ENCODE measurements at regions not wholly inside any gene's neighbourhood (a gene's known extent, or its start where the extent isn't known, plus 50 kb on each side); places are given as distances from the start of the nearest gene placed in this dataset.

DNA sequence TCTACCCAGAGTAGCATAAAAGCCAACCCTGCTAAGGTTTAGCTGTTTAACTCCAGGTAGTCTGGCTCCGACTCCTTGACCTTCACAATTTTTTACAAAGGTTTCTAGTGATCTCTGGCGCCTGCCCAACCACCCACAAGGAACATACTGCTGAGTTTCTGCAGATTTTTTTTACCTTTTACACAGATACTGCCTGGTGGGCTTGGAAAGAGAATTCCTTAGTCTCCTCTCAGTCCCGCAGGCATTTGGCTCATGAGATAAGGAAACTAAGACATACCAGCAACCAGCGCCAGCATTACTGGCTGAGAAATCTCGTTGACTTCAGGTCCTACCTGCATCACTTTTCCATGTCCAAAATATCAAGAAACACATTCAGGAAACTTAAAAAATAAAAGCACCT, 51.1 kb upstream of the LYZL1 start:
- Histone ChIP-seq H4K20me1 (ENCODE audit: insufficient read depth) (no peaks in the 10 kb centered on the region), H3K27ac (no peak overlapping the region), H3K9ac (no peak overlapping the region), H3K36me3 (ENCODE audit: insufficient read depth) (no peaks in the 10 kb centered on the region), H3K27me3 (ENCODE audit: insufficient read depth, low read depth) (no peaks in the 10 kb centered on the region), H3K79me2 (ENCODE audit: insufficient read depth, low read depth) (no peaks in the 10 kb centered on the region), H3K4me2 (no peak overlapping the region), H3K4me3 (IDR thresholded peaks at IDR 0.05; ENCODE audit: insufficient read depth, low read depth, low read length) (no peak overlapping the region), H2AFZ (ENCODE audit: low read depth) (no peak overlapping the region), H3K4me1 (ENCODE audit: low read depth, poor library complexity, severe bottlenecking) (no peaks in the 10 kb centered on the region)
- TF ChIP-seq, protein P1, sequence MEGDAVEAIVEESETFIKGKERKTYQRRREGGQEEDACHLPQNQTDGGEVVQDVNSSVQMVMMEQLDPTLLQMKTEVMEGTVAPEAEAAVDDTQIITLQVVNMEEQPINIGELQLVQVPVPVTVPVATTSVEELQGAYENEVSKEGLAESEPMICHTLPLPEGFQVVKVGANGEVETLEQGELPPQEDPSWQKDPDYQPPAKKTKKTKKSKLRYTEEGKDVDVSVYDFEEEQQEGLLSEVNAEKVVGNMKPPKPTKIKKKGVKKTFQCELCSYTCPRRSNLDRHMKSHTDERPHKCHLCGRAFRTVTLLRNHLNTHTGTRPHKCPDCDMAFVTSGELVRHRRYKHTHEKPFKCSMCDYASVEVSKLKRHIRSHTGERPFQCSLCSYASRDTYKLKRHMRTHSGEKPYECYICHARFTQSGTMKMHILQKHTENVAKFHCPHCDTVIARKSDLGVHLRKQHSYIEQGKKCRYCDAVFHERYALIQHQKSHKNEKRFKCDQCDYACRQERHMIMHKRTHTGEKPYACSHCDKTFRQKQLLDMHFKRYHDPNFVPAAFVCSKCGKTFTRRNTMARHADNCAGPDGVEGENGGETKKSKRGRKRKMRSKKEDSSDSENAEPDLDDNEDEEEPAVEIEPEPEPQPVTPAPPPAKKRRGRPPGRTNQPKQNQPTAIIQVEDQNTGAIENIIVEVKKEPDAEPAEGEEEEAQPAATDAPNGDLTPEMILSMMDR (conservative IDR thresholded peaks at IDR 0.05; ENCODE audit: low read depth, low read length) = no peak

DNA sequence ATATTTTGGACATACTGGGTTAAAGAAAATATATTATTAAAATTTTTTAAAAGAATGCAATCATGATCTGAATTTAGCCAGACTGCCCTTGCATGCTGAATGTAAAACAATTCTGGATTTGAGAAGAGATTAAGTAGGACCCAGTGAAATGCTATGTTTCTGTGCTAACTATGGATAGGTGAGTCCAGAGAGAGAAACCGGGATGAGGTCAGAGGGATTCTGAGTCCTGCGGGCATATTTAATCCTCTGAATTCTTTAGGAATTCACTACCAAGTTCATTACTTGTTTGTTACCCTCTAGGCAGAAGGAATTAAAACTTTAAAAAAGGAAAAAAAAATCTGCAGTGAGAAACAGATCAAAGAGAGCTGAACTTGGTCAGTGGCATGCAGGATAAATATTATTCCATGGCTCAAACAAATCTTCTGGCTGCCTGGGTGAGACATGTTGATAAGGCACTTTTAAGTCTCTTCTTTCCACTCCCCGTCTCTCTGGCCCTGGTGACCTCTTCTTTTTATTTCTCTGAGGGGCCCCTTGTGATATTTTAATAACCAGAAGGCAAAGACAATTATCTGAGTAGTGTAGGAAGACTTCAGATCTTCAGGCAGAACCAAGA, 50.2 kb upstream of the LYZL1 start:
- H3K4me3 ChIP-seq (IDR thresholded peaks at IDR 0.05; ENCODE audit: insufficient read depth, low read depth, low read length) = no peak overlapping the region
- H3K27ac ChIP-seq = no peak overlapping the region
- no peaks in the 10 kb centered on the region for H3K79me2 ChIP-seq (ENCODE audit: insufficient read depth, low read depth)
- no peaks in the 10 kb centered on the region for H3K27me3 ChIP-seq (ENCODE audit: insufficient read depth, low read depth)
- no peaks in the 10 kb centered on the region for H3K4me1 ChIP-seq (ENCODE audit: low read depth, poor library complexity, severe bottlenecking)
- no peak overlapping the region for H3K4me2 ChIP-seq
- no peaks in the 10 kb centered on the region for H3K36me3 ChIP-seq (ENCODE audit: insufficient read depth)
- H4K20me1 ChIP-seq (ENCODE audit: insufficient read depth) = no peaks in the 10 kb centered on the region
- TF ChIP-seq, protein P1 (conservative IDR thresholded peaks at IDR 0.05; ENCODE audit: low read depth, low read length) = no peak
- no peak overlapping the region for H3K9ac ChIP-seq
- no peak overlapping the region for H2AFZ ChIP-seq (ENCODE audit: low read depth)

All from KMS-11 (cell line).